NT2/D1 (cell line): ENCODE measurements at regions not wholly inside any gene's neighbourhood (a gene's known extent, or its start where the extent isn't known, plus 50 kb on each side); places are given as distances from the start of the nearest gene placed in this dataset.

Source experiments
- YY1 ChIP-seq: IDR thresholded peaks from 2 replicates; pipeline ENCODE4 v1.6.1; 2011; ENCODE audit not compliant: insufficient read length, insufficient read depth
- ZNF274 ChIP-seq: IDR thresholded peaks from 2 replicates; pipeline ENCODE4 v1.6.1; 2011; ENCODE audit warnings: mild to moderate bottlenecking, low read depth, low read length

- TF ChIP-seq YY1 (no peak), ZNF274 (no peak)
These were observed 200.5 kb downstream of the FGF9 start for GRCh38 chr13:21871382-21871781.
